IPS-18c (cell line): ENCODE measurements at regions not wholly inside any gene's neighbourhood (a gene's known extent, or its start where the extent isn't known, plus 50 kb on each side); places are given as distances from the start of the nearest gene placed in this dataset.
"Not testable (repeated sequence)": the region's sequence is repeated elsewhere in the genome, so short reads cannot be mapped to it uniquely, and the experiment has no call there.

Source experiments
- H3K4me3 ChIP-seq: 2 replicates; pipeline ENCODE4 v1.7.0; 2013; ENCODE audit warnings: low read depth, mild to moderate bottlenecking, low read length, moderate library complexity; ENCODE audit not compliant: insufficient read depth
- H3K9me3 ChIP-seq: one replicate; pipeline ENCODE4 v1.6.1; 2013; ENCODE audit warnings: mild to moderate bottlenecking, low read length, moderate library complexity; ENCODE audit not compliant: control insufficient read depth, insufficient read depth

DNA sequence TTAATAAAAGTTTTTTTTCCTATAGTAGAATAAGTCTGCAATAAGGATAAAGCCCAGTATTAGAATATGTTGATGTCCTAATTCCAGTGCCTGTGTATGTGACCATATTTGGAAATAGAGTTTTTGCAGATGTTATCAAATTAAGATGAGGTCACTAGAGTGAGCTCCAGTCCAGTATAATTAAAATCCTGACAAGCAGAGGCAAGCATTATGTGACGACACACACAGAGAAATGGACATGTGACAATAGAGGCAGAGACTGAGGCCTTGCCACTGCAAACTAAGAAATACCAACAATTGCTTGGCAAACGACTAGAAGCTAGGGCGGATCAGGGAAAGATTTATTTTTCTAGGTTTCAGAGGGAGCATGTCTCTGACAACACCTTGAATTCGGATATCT lies 216.4 kb upstream of the CYLC2 start:
- H3K4me3 ChIP-seq = no peak overlapping the region
- H3K9me3 ChIP-seq = no peaks in the 10 kb centered on the region

DNA sequence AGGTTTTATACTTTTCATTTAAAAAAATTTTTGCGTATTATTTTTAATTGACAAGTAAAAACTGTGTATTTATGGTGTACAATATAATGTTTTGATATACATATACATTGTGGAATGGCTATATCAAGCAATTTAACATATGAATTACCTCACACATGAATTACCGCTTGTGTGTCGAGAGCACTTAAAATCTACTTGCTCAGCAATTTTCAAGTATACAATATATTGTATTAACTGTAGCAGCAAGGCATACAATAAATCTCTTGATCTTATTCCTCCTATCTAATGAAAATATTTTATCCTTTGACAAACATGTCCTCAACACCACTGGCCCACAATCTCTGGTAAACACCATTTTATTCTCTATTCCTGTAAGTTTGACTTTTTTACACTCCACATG lies 224.4 kb upstream of the CYLC2 start:
- Histone ChIP-seq H3K9me3 (no peaks in the 10 kb centered on the region), H3K4me3 (no peak overlapping the region)

DNA sequence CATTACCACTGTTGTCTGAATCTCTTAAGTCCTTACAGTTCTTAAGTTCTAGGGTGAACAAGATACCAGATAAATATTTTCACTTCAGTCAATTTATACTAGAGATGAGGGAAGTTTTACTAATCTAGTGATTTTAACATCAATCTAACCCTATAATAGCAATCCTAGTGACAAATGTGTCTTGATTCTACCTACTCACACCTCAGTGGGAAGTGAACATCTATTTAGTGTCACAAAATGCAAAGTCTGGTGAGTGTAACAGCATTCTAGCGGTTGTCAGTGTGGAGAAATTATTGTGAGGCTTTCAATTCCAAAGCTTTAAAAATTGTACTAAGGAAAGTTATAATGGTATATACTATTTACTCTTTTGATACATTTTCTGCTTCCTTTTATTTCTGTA lies 225.8 kb upstream of the CYLC2 start:
- Histone ChIP-seq H3K4me3 (no peak overlapping the region), H3K9me3 (no peaks in the 10 kb centered on the region)

DNA sequence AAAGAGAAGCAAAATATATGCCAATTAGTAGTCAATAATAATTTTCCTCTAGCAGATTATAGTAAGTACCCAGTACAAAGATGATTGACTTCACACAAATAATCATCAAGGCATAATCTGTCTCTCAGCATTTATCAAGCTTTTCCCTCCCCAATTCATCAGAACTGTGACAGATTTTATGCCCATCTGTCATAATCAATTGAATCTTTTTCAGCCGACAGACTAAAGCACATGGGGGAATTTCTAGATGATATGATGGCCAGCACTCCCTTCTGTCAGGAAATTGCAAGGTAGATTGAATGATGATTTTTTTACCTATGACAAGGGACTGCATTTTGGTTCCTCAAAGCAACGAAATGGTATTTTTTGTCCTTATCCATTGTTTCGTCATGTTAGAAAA lies 227.1 kb upstream of the CYLC2 start:
- no peak overlapping the region for H3K4me3 ChIP-seq
- H3K9me3 ChIP-seq = no peaks in the 10 kb centered on the region

DNA sequence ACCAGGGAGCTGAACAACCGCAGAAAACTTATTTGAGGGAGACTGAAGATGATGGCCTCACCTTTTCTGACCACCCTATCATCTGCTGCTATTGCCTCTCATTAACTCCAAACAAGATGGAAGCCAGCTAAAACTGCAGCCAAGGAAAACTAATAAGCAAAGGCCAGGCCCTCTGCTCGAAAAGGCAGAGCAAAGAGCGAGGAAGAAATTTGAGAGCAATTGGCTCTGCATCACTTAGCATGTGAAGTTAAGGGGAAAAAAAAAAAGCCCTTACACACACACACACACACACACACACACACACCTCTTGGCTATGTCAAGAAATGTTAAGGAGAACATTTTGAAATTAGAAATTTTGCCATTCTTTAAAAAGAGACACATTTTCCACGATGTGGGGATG lies 228.1 kb upstream of the CYLC2 start:
- H3K9me3 ChIP-seq = no peaks in the 10 kb centered on the region
- no peak overlapping the region for H3K4me3 ChIP-seq

DNA sequence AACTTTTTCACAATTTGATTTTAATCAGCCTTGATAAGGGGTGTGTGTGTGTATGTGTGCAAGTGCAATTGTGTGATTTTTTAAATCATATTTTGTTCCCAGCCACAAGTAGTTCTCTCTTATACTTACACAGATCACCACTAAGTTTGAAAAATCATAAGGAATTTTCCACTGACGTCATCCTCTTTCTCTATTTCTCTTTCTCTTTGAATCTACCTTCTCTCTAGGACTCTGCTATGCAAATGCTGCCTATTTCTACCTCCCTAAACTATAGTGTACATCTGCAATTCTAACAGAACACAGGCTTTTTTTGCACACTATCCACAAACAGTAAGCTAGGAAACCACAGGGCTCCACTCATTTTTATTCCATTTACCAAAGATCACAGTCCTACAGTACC lies 254.6 kb upstream of the CYLC2 start:
- no peaks in the 10 kb centered on the region for H3K9me3 ChIP-seq
- H3K4me3 ChIP-seq = no peak overlapping the region

DNA sequence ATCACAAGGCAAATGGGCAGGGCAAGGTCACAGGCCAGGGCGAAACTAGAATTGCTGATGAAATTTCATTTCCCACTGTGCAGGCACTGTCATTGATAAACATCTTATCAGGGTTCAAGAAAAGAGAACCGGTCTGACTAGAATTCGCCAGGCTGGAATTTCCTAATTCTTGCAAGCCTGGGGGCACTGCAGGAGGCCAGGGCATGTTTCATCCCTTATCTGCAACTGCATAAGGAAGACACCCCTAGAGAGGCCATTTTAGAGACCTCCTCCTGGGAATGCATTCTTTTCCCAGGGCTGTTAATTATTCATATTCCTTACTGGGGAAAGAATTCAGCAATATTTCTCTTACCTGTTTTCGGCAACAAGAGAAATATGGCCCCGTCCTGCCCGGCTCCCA lies 266.2 kb upstream of the CYLC2 start:
- H3K4me3 ChIP-seq = no peak overlapping the region
- H3K9me3 ChIP-seq = peaks cover 2% of the 10 kb centered on the region

DNA sequence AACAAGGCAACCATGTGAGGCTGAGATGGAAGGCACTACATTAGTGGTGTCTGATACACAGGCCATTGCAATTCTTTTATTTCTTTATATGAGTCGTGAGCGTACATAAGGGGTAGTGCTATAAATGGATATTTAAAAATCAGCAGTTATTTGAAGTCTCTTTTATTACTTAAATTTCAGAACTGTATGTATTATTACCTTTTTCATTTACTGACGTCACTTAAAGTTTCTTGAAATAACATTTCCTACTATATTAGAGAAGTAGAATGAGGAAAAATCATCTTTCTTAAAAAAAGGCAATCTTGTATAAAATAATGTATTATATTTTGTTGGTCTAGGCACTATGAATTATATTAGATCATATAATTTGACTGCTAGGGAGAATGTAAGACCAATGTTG lies 280.9 kb upstream of the CYLC2 start:
- no peaks in the 10 kb centered on the region for H3K9me3 ChIP-seq
- H3K4me3 ChIP-seq = no peak overlapping the region

DNA sequence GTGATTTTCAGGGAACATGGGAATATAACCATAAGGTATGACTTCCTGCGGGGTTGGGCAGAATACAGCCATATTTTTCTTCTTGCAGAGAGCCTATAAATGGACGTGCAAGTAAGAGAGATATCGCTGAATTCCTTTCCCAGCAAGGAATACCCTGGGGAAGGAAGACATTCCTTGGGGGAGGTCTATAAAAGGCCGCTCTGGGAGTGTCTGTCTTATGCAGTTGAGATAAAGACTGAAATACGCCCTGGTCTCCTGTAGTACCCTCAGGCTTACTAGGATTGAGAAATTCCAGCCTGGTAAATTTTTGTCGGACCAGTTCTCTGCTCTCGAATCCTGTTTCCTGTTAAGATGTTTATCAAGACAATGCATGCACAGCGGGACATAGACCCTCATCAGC lies 282.2 kb upstream of the CYLC2 start:
- H3K9me3 ChIP-seq, H3K4me3 ChIP-seq: not testable (repeated sequence)

DNA sequence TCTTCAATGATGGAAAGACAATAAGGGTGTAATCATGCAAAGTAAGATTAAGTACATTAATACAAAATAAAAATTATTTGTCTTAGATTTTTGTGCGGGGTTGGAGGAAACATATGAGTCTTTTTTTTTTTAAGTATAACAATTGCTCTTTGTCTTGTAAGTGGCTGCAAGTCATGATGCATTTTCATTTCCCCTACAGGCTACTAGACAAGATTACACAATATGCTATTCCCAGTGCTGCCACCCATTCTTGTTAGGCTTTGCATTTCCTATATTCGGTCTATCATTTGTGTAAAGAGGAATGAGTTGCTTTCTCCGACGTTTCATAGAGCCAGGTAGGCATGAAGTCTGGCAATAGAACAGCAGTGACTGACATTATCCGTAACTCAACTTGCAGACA lies 294.2 kb upstream of the CYLC2 start:
- H3K4me3 ChIP-seq = no peak overlapping the region
- no peaks in the 10 kb centered on the region for H3K9me3 ChIP-seq

DNA sequence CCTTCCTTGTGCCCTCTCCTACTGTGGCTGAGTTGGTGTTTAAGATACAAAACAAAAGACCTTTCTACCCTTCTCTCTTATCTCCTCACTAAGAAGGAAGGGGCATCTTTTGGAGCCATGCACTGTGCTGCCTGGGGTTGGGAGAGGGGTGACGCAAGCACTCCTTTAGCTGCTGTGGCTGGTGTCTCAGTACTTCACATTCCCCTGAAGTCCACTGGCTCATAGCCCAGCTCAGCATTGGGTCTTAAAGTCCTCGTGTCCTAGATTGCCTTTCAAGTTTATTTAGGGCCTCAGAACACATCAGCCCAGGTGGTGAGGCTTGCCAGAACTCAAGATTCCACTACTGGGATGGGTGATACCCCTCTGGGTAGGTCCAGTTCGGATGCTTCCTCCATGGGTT lies 325.9 kb upstream of the CYLC2 start:
- H3K9me3 ChIP-seq = no peaks in the 10 kb centered on the region
- no peak overlapping the region for H3K4me3 ChIP-seq

DNA sequence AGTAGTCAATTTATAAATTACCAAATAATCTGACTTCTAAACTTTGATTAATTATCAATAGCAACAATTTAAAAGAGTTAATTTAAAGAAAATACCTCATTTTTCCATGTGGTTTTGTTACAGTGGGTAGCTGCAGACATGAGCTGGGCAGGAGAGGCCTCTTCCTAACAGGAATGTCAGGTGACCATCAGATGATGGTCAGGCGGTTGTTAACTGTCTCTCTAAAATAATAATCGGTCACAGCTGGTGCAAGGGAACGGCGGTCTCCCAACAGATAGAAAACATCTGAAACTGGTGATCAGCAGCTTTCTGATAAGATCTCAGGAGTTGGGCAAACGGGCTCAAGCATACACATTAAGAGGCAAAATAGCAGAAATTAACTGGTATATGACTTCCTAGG lies 342.7 kb upstream of the CYLC2 start:
- no peak overlapping the region for H3K4me3 ChIP-seq
- peaks cover 2% of the 10 kb centered on the region for H3K9me3 ChIP-seq

DNA sequence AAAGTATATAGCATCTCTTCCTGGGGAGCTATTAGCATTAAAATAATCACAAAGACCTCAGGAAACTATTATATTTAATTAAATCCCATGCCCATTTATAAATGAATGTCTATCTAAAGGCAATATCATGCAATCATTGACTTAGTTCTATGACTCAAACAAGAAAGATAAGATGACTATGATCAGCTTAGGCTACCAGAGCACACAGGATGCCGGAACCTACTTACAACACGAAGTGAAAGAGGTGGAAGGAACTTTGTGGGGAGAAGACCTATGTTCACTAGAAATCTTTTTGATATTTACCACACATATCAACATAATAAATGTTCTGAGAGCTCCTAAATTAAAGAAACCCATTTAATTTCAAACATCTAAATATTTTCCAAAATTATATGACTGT lies 344.2 kb upstream of the CYLC2 start:
- Histone ChIP-seq H3K9me3 (peaks cover 2% of the 10 kb centered on the region), H3K4me3 (no peak overlapping the region)

DNA sequence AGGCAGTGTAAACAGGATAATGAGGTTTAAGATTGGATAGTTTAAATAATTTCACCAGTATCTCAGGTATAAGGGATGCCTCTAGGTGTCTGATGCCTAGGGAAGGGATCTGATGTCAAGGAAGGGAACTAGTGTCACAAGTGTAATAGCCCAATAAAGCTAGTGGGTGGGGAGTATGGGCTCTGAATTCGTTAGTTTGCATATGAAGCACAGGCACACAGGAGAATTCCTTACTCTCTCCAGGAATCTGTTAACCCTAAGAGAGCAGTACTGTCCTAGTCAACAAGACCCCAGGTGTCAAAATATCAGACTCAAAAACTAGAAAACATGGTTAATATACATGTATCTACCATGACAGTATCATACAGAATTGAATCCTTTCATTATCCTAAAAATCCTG lies 352.5 kb upstream of the CYLC2 start:
- no peak overlapping the region for H3K4me3 ChIP-seq
- no peaks in the 10 kb centered on the region for H3K9me3 ChIP-seq

DNA sequence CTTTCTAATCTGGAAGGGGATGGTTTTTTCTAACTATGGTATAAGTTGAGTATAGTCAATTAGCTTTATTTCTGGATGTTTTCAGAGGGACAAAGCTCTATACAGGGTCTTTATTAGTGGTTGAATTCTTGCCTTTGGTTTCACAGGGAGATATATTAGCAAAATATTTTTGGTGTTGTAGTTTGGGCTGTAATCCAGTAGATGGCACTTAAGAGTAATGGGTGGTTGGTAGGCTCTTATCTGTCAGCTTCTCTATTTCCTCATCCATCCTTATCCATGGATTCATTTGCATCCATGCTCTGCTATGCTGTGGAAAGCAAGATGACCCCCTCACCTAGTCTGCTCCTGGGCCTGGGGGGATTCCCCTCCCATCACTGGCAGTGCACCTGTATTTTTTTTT lies 363.6 kb upstream of the CYLC2 start:
- Histone ChIP-seq H3K4me3 (no peak overlapping the region), H3K9me3 (no peaks in the 10 kb centered on the region)

DNA sequence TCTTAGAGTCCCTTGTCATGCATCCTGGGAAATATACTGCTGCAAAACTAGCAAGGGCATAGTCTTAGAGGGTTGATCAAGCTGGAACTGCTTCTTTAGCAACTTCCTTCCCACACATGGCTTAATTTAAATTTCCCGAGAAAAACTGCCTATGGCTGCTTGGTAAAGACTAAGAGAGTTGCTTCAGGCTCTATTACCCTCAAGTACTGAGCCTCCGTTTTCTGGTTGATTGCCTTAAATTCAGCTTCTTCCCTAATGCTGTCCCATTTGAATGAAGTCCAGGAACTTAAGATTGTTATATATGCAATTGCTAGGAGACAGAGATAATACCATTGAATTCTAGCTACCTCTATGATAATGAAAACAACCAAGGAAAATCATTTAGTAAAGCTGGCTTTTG lies 385.7 kb upstream of the CYLC2 start:
- H3K4me3 ChIP-seq = no peak overlapping the region
- no peaks in the 10 kb centered on the region for H3K9me3 ChIP-seq

DNA sequence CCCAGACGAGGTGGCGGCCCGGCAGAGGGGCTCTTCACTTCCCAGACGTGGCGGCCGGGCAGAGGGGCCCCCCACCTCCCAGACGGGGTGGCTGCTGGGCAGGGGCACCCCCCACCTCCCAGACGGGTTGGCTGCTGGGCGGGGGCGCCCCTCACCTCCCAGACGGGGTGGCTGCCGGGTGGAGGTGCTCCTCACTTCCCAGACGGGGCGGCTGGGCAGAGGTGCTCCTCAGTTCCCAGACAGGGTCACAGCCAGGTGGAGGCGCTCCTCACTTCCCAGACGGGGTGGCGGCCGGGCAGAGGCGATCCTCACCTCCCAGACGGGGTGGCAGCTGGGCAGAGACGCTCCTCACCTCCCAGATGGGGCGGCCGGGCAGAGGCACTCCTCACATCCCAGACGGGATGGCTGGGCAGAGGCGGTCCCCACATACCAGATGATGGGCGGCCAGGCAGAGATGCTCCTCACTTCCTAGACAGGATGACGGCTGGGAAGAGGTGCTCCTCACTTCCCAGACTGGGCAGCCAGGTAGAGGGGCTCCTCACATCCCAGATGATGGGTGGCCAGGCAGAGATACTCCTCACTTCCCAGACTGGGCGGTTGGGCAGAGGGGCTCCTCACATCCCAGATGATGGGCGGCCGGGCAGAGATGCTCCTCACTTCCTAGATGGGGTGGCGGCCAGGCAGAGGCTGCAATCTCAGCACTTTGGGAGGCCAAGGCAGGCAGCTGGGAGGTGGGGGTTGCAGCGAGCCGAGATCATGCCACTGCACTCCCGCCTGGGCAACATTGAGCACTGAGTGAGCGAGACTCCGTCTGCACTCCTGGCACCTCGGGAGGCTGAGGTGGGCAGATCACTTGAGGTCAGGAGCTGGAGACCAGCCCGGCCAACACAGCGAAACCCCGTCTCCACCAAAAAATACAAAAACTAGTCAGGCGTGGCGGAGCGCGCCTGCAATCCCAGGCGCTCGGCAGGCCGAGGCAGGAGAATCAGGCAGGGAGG lies 391.6 kb upstream of the CYLC2 start:
- not testable (repeated sequence) for H3K4me3 ChIP-seq, H3K9me3 ChIP-seq

DNA sequence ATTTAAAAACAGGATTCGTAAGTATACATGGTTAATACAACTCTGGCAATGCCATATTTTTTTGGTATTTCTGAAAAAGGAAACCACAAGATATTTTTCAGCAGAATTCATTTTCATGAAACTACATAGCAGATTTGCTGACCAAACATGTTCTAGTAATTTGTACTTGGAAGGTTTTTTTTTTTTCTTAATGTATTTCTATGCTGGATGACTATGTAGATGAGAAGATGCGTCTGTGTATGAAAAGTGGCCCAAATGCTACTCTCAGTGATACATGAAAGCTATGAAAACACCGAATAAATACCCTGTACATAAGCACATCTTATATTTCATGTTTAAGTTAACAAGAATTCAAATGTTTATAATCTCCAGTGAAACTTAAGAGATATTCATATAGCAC lies 400.9 kb upstream of the CYLC2 start:
- Histone ChIP-seq H3K9me3 (no peaks in the 10 kb centered on the region), H3K4me3 (no peak overlapping the region)

DNA sequence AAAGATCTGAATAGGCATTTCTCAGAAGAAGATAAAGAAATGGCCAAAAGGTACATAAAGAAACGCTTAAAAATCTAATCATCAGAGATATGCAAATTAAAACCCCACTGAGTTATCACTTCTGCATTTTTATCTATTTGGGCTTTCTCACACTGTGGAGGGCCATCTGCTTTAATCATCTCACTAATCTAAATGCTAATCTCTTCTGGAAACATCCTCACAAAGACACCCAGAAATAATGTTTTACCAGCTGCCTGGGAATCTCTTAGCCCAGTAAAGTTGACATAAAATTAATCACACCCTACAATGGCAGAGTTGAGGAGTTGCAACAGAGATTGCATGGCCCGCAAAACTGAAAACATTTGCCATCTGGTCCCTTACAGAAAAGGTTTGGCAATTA lies 407.9 kb upstream of the CYLC2 start:
- Histone ChIP-seq H3K4me3 (no peak overlapping the region), H3K9me3 (no peaks in the 10 kb centered on the region)
